ENCODE measurements at regions not wholly inside any gene's neighbourhood (a gene's known extent, or its start where the extent isn't known, plus 50 kb on each side); places are given as distances from the start of the nearest gene placed in this dataset.
"Not testable (repeated sequence)": the region's sequence is repeated elsewhere in the genome, so short reads cannot be mapped to it uniquely, and the experiment has no call there.

DNA sequence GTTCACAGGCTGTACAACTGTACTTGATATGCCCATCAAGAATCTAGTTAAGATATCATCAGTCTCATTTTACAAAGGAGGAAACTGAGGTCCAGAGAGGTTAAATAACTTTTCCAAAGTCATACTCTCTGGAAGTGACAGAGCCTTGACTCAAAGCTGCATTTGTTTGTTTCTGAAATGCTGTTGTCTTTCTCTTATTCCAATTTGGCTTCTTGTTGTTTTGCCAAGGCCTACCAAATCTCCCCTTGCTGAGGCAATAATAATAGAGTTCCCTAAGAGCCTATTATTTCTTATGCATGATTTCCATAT is 79.8 kb upstream of the C12orf71 start:
- Histone ChIP-seq H3K4me1 (no peaks in the 10 kb centered on the region), H3K9me3 (no peaks in the 10 kb centered on the region), H3K36me3 (ENCODE audit: low read depth, missing control alignments) (no peaks in the 10 kb centered on the region), H3K27me3 (no peaks in the 10 kb centered on the region), H3K4me3 (no peak overlapping the region), H3K27ac (no peak overlapping the region)
- DNase-seq = no peak
- intact Hi-C loops (cut with DNase I; ENCODE audit: low total_unique reads) = no loop called here
- TF ChIP-seq CTCF (IDR thresholded peaks at IDR 0.05) (no peak), POLR2A (IDR thresholded peaks at IDR 0.05) (no peak)

GRCh38 chr12:27163048-27163715 is 80.8 kb upstream of the C12orf71 start:
- 50 to 79% methylated on average over 3 of the region's 3 CpGs for WGBS, 2 donors
- intact Hi-C loops (cut with DNase I; ENCODE audit: low total_unique reads) = no loop called here
- Histone ChIP-seq H3K4me3 (no peak overlapping the region), H3K36me3 (ENCODE audit: low read depth, missing control alignments) (no peaks in the 10 kb centered on the region), H3K9me3 (no peaks in the 10 kb centered on the region), H3K4me1 (no peaks in the 10 kb centered on the region), H3K27me3 (no peaks in the 10 kb centered on the region), H3K27ac (no peak overlapping the region)
- DNase-seq = no peak
- TF ChIP-seq POLR2A (IDR thresholded peaks at IDR 0.05) (no peak), CTCF (IDR thresholded peaks at IDR 0.05) (no peak)

GRCh38 chr12:27163894-27164293 is 80.2 kb upstream of the STK38L start:
- no peaks in the 10 kb centered on the region for H3K9me3 ChIP-seq
- 94% methylated on average over 1 of the region's 1 CpG for WGBS, 2 donors
- no peaks in the 10 kb centered on the region for H3K36me3 ChIP-seq (ENCODE audit: low read depth, missing control alignments)

DNA sequence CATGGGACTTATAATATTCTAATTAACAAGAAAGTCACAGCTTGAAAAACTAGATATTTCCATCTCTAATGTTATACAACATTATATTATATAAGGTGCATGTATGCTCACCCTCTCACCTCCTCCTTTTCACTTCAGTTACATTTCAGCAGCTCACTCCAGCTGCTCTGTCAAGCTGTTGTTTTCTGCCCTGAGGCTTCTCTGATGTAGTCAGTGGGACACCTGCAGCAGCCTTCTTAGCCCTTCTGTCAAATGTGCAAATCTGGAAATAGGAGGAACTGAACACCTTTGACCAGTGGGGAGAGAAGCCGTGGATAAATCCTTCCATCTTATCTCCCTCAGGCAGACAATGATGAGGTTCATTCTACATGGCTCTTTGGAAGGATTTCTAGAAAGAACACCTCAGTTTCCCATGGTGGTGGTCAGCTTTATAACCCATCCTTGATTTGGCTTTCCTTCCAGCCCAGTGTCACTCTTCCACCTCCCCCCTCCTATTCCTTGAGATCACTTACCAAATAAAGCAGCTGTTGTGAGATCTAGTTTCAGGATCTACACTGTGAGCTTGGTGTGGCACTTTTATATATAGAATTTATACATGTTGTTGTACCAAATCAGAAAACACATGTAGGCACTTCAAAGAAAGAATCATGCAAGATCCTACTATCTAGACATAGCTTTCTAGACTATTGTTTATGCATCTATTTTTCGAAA is 79.6 kb upstream of the STK38L start:
- 87 to 90% methylated on average over 2 of the region's 2 CpGs for WGBS, 2 donors
- TF ChIP-seq CTCF (IDR thresholded peaks at IDR 0.05) (no peak), POLR2A (IDR thresholded peaks at IDR 0.05) (no peak)
- H3K27ac ChIP-seq = no peak overlapping the region
- no peaks in the 10 kb centered on the region for H3K36me3 ChIP-seq (ENCODE audit: low read depth, missing control alignments)
- H3K4me3 ChIP-seq = no peak overlapping the region
- DNase-seq = no peak
- intact Hi-C loops (cut with DNase I; ENCODE audit: low total_unique reads) = no loop called here
- H3K4me1 ChIP-seq = no peaks in the 10 kb centered on the region
- H3K9me3 ChIP-seq = no peaks in the 10 kb centered on the region
- no peaks in the 10 kb centered on the region for H3K27me3 ChIP-seq

More at GRCh38 chr12:27163894-27164293, 80.2 kb upstream of the STK38L start:
- intact Hi-C loops (cut with DNase I; ENCODE audit: low total_unique reads) = no loop called here
- no peak overlapping the region for H3K27ac ChIP-seq
- no peak for TF ChIP-seq CTCF (IDR thresholded peaks at IDR 0.05)
- no peak for TF ChIP-seq POLR2A (IDR thresholded peaks at IDR 0.05)
- no peak for DNase-seq
- H3K4me1 ChIP-seq = no peaks in the 10 kb centered on the region
- no peak overlapping the region for H3K4me3 ChIP-seq
- H3K27me3 ChIP-seq = no peaks in the 10 kb centered on the region

- H3K27ac ChIP-seq; DNase-seq; intact Hi-C loops (cut with DNase I; ENCODE audit: low total_unique reads); H3K36me3 ChIP-seq (ENCODE audit: low read depth, missing control alignments); H3K4me1 ChIP-seq; H3K27me3 ChIP-seq; H3K9me3 ChIP-seq; H3K4me3 ChIP-seq: not testable (repeated sequence)
- 74 to 94% methylated on average over 1 of the region's 1 CpG for WGBS, 2 donors
Measured at GRCh38 chr12:27165958-27166357, 78.1 kb upstream of the STK38L start.

GRCh38 chr12:27171494-27171893 is 72.6 kb upstream of the STK38L start:
- not testable (repeated sequence) for H3K4me1 ChIP-seq

More at GRCh38 chr12:27171494-27171893, 72.6 kb upstream of the STK38L start:
- H3K36me3 ChIP-seq (ENCODE audit: low read depth, missing control alignments); H3K27me3 ChIP-seq; intact Hi-C loops (cut with DNase I; ENCODE audit: low total_unique reads); H3K4me3 ChIP-seq; H3K9me3 ChIP-seq; H3K27ac ChIP-seq; DNase-seq: not testable (repeated sequence)
- WGBS, 2 donors = 97 to 100% methylated on average over 1 to 3 of the region's 3 CpGs
